ENCODE measurements at regions not wholly inside any gene's neighbourhood (a gene's known extent, or its start where the extent isn't known, plus 50 kb on each side); places are given as distances from the start of the nearest gene placed in this dataset.

DNA sequence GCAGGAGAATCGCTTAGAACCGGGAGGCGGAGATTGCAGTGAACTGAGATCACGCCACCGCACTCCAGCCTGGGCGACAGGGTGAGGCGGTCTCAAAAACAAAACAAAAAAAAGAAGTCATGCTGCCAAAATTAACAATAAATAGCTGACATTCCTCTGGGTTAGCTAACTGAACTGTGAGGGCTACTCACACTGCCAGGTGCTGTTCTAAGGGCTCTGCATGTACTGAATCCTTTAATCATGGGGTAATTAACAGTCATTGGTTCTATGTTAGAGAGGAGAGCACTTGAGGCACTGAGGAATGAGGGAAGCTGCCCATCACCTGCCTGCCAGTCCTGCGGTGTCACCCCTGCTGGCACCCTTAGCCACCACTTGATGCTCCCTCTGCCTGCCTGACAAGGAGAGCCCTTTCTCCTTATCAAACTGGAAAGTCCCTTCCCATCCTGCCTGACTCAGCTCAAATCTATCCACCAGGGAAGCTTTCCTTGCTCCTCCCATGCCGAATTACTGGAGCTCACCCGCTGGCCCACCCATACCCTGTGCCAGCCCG lies 73.0 kb upstream of the RIOK3 start:
- DNase-seq (ENCODE audit: extremely low read depth in 1 of 4, low spot score in 3 of 4) (peak in 1 of 4 experiments; percentile 9), ATAC-seq (no peak), FAIRE-seq (no peak)
- peaks cover 14% of the 10 kb centered on the region; the same call in 2 of the 3 replicates for H3K36me3 ChIP-seq (ENCODE audit: control insufficient read depth, insufficient read depth, low read length)
- no peaks in the 10 kb centered on the region for H3K9me1 ChIP-seq (ENCODE audit: control insufficient read depth, insufficient read depth, low read length)
- BruUV-seq (replicated peaks), result no TSS peak
- in situ Hi-C loops (cut with MboI), result no loop called here
- no peak overlapping the region for H3K9ac ChIP-seq (ENCODE audit: insufficient read depth in 1 of 2, low read depth in 2 of 2, low read length in 2 of 2)
- H3K4me1 ChIP-seq (replicated peaks in 1 of 2; ENCODE audit: control insufficient read depth in 2 of 2, insufficient read depth in 2 of 2, low read length in 2 of 2), result peaks cover 6 to 17% of the 10 kb centered on the region in 2 experiments; a peak in 3 of 5 replicates
- H3K27ac ChIP-seq (ENCODE audit: extremely low read depth, low read depth, low read length), result peak overlapping the region; percentile 15; the same call in 1 of the 3 replicates
- H4K20me1 ChIP-seq (replicated peaks; ENCODE audit: control insufficient read depth, insufficient read depth, low read length), result no peaks in the 10 kb centered on the region
- H3K4me3 ChIP-seq, result no peak overlapping the region
- no peaks in the 10 kb centered on the region for H3K79me2 ChIP-seq (ENCODE audit: control insufficient read depth, insufficient read depth, low read length)
- H3K9me3 ChIP-seq (replicated peaks; ENCODE audit: control insufficient read depth, insufficient read depth, low read depth, low read length), result no peaks in the 10 kb centered on the region
- 78% methylated on average over 11 of the region's 11 CpGs for WGBS (ENCODE audit: insufficient coverage, low coverage, missing lambda C conversion rate)
- H3K4me2 ChIP-seq (ENCODE audit: insufficient read depth, low read length), result peak overlapping the region; percentile 58
- CTCF ChIA-PET (ENCODE audit: low intra/inter-chr PET ratio), result interaction anchor here (2.7 kb wide), 1 partner anchor 249 kb away, joined by 17 read pairs; no protein-coding TSS in a partner anchor
- intact Hi-C loops (cut with micrococcal nuclease), result no loop called here
- POLR2A ChIA-PET, result interaction anchor here (0.6 to 1.4 kb wide), 5 partner anchors 10 to 602 kb away, joined by 3 to 7 read pairs (median 5); no protein-coding TSS in a partner anchor
- no peaks in the 10 kb centered on the region; a peak in 1 of 5 replicates for H3K27me3 ChIP-seq (ENCODE audit: control insufficient read depth in 2 of 2, insufficient read depth in 2 of 2, low read length in 2 of 2)
- no peak overlapping the region for H2AFZ ChIP-seq (ENCODE audit: low read depth, low read length)
- TF ChIP-seq SP2 (IDR thresholded peaks at IDR 0.05; ENCODE audit: extremely low read depth, low read depth, low read length, poor library complexity, severe bottlenecking) (no peak), ZNF699 (CRISPR knock-in tag; IDR thresholded peaks at IDR 0.05; ENCODE audit: insufficient replicate concordance) (no peak), HEY1 (CRISPR knock-in tag; IDR thresholded peaks at IDR 0.05; ENCODE audit: borderline replicate concordance) (no peak), NBN (IDR thresholded peaks at IDR 0.05; ENCODE audit: low read depth) (no peak), CREB3 (tag; conservative IDR thresholded peaks at IDR 0.05; ENCODE audit: low read depth) (no peak), CHD7 (IDR thresholded peaks at IDR 0.05; ENCODE audit: low read depth, low read length) (no peak), MCM7 (IDR thresholded peaks at IDR 0.05) (no peak), MEIS2 (IDR thresholded peaks at IDR 0.05; ENCODE audit: partially characterized antibody) (no peak), TEAD2 (tag; IDR thresholded peaks at IDR 0.05) (no peak), C11orf30 (IDR thresholded peaks at IDR 0.05; ENCODE audit: low read depth) (peak; percentile 55; the same call in 1 of the 2 replicates)

Measured in K562 (cell line).